ENCODE measurements at regions not wholly inside any gene's neighbourhood (a gene's known extent, or its start where the extent isn't known, plus 50 kb on each side); places are given as distances from the start of the nearest gene placed in this dataset.
"Not testable (repeated sequence)": the region's sequence is repeated elsewhere in the genome, so short reads cannot be mapped to it uniquely, and the experiment has no call there.

GRCh38 chr6:141976994-141977393 is 155.7 kb upstream of the GJE1 start:
- no peaks in the 10 kb centered on the region for H3K27me3 Mint-ChIP-seq (ENCODE audit: insufficient read depth)
- no peaks in the 10 kb centered on the region for H3K36me3 ChIP-seq (ENCODE audit: control insufficient read depth, insufficient read depth, low read length)
- no peaks in the 10 kb centered on the region for H3K27me3 ChIP-seq (ENCODE audit: control insufficient read depth, insufficient read depth, low read length, poor library complexity, severe bottlenecking)
- no peak overlapping the region for H3K9ac ChIP-seq (ENCODE audit: extremely low read depth, low read length, poor library complexity, severe bottlenecking)
- H3K36me3 Mint-ChIP-seq (ENCODE audit: low read depth): no peaks in the 10 kb centered on the region
- DNase-seq: no peak
- TF ChIP-seq CTCF (conservative IDR thresholded peaks at IDR 0.05): no peak
- H3K9me3 Mint-ChIP-seq: peaks cover 6% of the 10 kb centered on the region
- H3K4me1 Mint-ChIP-seq: no peaks in the 10 kb centered on the region
- no peak overlapping the region for H3K27ac ChIP-seq (ENCODE audit: low read depth, low read length)
- 97 to 100% methylated on average over 1 of the region's 1 CpG for WGBS, 2 experiments (ENCODE audit: insufficient coverage in 1 of 2, insufficient read length in 1 of 2)
- H3K4me3 ChIP-seq (ENCODE audit: low read length): no peak overlapping the region
- H3K4me3 Mint-ChIP-seq: no peak overlapping the region
- H3K9me3 ChIP-seq (ENCODE audit: control insufficient read depth, low read length): no peaks in the 10 kb centered on the region
- no peak overlapping the region for H3K27ac Mint-ChIP-seq
- H3K4me1 ChIP-seq (ENCODE audit: control insufficient read depth, insufficient read depth, low read length): no peaks in the 10 kb centered on the region

- H3K27me3 Mint-ChIP-seq (ENCODE audit: insufficient read depth); H3K9me3 ChIP-seq (ENCODE audit: control insufficient read depth, low read length); H3K4me1 Mint-ChIP-seq; H3K9ac ChIP-seq (ENCODE audit: extremely low read depth, low read length, poor library complexity, severe bottlenecking); H3K36me3 Mint-ChIP-seq (ENCODE audit: low read depth); H3K4me1 ChIP-seq (ENCODE audit: control insufficient read depth, insufficient read depth, low read length); H3K36me3 ChIP-seq (ENCODE audit: control insufficient read depth, insufficient read depth, low read length); H3K4me3 ChIP-seq (ENCODE audit: low read length); H3K27me3 ChIP-seq (ENCODE audit: control insufficient read depth, insufficient read depth, low read length, poor library complexity, severe bottlenecking); DNase-seq; H3K27ac Mint-ChIP-seq; H3K27ac ChIP-seq (ENCODE audit: low read depth, low read length); H3K4me3 Mint-ChIP-seq: not testable (repeated sequence)
- WGBS, 2 experiments (ENCODE audit: insufficient coverage in 1 of 2, insufficient read length in 1 of 2): 78 to 85% methylated on average over 12 to 19 of the region's 19 CpGs
- peaks cover 32% of the 10 kb centered on the region for H3K9me3 Mint-ChIP-seq
Measured at GRCh38 chr6:141969768-141970415, 162.8 kb upstream of the GJE1 start.

- Mint-ChIP-seq H3K27ac (no peak overlapping the region), H3K27me3 (ENCODE audit: insufficient read depth) (no peaks in the 10 kb centered on the region), H3K9me3 (peaks cover 32% of the 10 kb centered on the region), H3K4me3 (no peak overlapping the region), H3K4me1 (peaks cover 3% of the 10 kb centered on the region), H3K36me3 (ENCODE audit: low read depth) (peaks cover 1% of the 10 kb centered on the region)
- Histone ChIP-seq H3K9me3 (ENCODE audit: control insufficient read depth, low read length) (no peaks in the 10 kb centered on the region), H3K36me3 (ENCODE audit: control insufficient read depth, insufficient read depth, low read length) (no peaks in the 10 kb centered on the region), H3K9ac (ENCODE audit: extremely low read depth, low read length, poor library complexity, severe bottlenecking) (no peak overlapping the region), H3K27me3 (ENCODE audit: control insufficient read depth, insufficient read depth, low read length, poor library complexity, severe bottlenecking) (no peaks in the 10 kb centered on the region), H3K4me1 (ENCODE audit: control insufficient read depth, insufficient read depth, low read length) (no peaks in the 10 kb centered on the region), H3K4me3 (ENCODE audit: low read length) (no peak overlapping the region), H3K27ac (ENCODE audit: low read depth, low read length) (no peak overlapping the region)
- no peak for TF ChIP-seq CTCF (conservative IDR thresholded peaks at IDR 0.05)
- no peak for DNase-seq
- WGBS, 2 experiments (ENCODE audit: insufficient coverage in 1 of 2, insufficient read length in 1 of 2): 94% methylated on average over 5 to 7 of the region's 7 CpGs
Measured at GRCh38 chr6:141969201-141969600, 163.5 kb upstream of the GJE1 start.

- peaks cover 3% of the 10 kb centered on the region for H3K4me1 Mint-ChIP-seq
- 93 to 94% methylated on average over 3 of the region's 3 CpGs for WGBS, 2 experiments (ENCODE audit: insufficient coverage in 1 of 2, insufficient read length in 1 of 2)
- no peak overlapping the region for H3K4me3 Mint-ChIP-seq
Measured at GRCh38 chr6:141968632-141969031, 164.1 kb upstream of the GJE1 start.

More at GRCh38 chr6:141968632-141969031, 164.1 kb upstream of the GJE1 start:
- H3K36me3 Mint-ChIP-seq (ENCODE audit: low read depth): peaks cover 1% of the 10 kb centered on the region
- Histone ChIP-seq H3K9ac (ENCODE audit: extremely low read depth, low read length, poor library complexity, severe bottlenecking) (no peak overlapping the region), H3K36me3 (ENCODE audit: control insufficient read depth, insufficient read depth, low read length) (no peaks in the 10 kb centered on the region), H3K4me1 (ENCODE audit: control insufficient read depth, insufficient read depth, low read length) (no peaks in the 10 kb centered on the region), H3K9me3 (ENCODE audit: control insufficient read depth, low read length) (no peaks in the 10 kb centered on the region), H3K27me3 (ENCODE audit: control insufficient read depth, insufficient read depth, low read length, poor library complexity, severe bottlenecking) (no peaks in the 10 kb centered on the region), H3K4me3 (ENCODE audit: low read length) (no peak overlapping the region), H3K27ac (ENCODE audit: low read depth, low read length) (no peak overlapping the region)
- no peak overlapping the region for H3K27ac Mint-ChIP-seq
- peaks cover 30% of the 10 kb centered on the region for H3K9me3 Mint-ChIP-seq
- no peak for TF ChIP-seq CTCF (conservative IDR thresholded peaks at IDR 0.05)
- DNase-seq: no peak
- H3K27me3 Mint-ChIP-seq (ENCODE audit: insufficient read depth): no peaks in the 10 kb centered on the region

All from endodermal cell (in vitro differentiated cells).